ENCODE measurements at regions not wholly inside any gene's neighbourhood (a gene's known extent, or its start where the extent isn't known, plus 50 kb on each side); places are given as distances from the start of the nearest gene placed in this dataset.

DNA sequence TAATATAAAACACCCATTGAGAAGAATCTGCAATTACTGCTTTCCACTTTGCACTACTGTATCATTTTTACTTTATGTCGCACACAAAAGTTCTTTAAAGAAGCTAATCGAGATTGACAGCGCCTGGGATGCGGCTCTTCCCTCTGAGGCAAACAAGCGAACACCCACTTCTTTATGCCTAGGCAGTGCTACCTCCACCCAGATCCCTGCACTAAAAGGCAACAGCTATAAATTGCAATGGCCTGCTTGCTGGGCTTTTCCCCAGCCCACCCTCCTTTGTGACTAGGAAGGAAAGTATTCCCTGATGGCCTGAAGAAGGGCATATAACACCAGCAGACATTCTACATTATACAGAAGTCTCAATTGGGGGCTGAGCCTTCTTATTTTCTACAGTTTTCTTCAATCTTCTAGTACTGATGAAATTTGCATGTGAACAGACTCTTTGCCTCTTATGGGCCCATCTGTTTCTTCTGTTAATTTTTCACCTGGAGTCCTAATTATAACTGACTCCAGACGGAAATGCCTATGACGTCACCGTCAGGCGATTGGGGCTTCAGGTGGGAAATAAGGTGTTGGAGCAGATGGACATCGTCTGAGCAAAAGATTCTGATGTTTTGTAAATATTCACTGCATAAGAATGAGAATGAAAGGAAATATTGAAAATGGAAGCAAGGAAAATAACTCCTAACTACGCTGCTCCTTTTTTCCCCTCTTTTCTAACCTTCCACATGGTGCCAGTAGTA lies 138.9 kb upstream of the DCC start:
- TF ChIP-seq, protein P1, sequence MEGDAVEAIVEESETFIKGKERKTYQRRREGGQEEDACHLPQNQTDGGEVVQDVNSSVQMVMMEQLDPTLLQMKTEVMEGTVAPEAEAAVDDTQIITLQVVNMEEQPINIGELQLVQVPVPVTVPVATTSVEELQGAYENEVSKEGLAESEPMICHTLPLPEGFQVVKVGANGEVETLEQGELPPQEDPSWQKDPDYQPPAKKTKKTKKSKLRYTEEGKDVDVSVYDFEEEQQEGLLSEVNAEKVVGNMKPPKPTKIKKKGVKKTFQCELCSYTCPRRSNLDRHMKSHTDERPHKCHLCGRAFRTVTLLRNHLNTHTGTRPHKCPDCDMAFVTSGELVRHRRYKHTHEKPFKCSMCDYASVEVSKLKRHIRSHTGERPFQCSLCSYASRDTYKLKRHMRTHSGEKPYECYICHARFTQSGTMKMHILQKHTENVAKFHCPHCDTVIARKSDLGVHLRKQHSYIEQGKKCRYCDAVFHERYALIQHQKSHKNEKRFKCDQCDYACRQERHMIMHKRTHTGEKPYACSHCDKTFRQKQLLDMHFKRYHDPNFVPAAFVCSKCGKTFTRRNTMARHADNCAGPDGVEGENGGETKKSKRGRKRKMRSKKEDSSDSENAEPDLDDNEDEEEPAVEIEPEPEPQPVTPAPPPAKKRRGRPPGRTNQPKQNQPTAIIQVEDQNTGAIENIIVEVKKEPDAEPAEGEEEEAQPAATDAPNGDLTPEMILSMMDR (IDR thresholded peaks at IDR 0.05) = no peak
- no peak for TF ChIP-seq POLR2A (IDR thresholded peaks at IDR 0.05)

Measured in body of pancreas (tissue), 4 donors.